Muscle layer of colon (tissue), 2 donors: ENCODE measurements at regions not wholly inside any gene's neighbourhood (a gene's known extent, or its start where the extent isn't known, plus 50 kb on each side); places are given as distances from the start of the nearest gene placed in this dataset.

Source experiments
- H3K27ac ChIP-seq: one replicate; pipeline ENCODE4 v1.7.0; 2013; ENCODE audit warnings: low read depth, mild to moderate bottlenecking, low read length, moderate library complexity
- H3K27me3 ChIP-seq, 2 donors: one replicate each; pipeline ENCODE4 v1.7.0; 2013; ENCODE audit warnings: low read length in 2 of 2, mild to moderate bottlenecking in 2 of 2; ENCODE audit not compliant: insufficient read depth in 2 of 2, control insufficient read depth in 1 of 2
- H3K36me3 ChIP-seq: one replicate; pipeline ENCODE4 v1.7.0; 2013; ENCODE audit warnings: mild to moderate bottlenecking, low read length; ENCODE audit not compliant: insufficient read depth
- H3K4me1 ChIP-seq: one replicate; pipeline ENCODE4 v1.7.0; 2013; ENCODE audit warnings: mild to moderate bottlenecking, low read length; ENCODE audit not compliant: insufficient read depth
- H3K4me3 ChIP-seq, 2 donors: one replicate each; pipeline ENCODE4 v1.7.0; 2013; ENCODE audit warnings: low read length in 2 of 2, low read depth in 1 of 2, mild to moderate bottlenecking in 1 of 2, moderate library complexity in 1 of 2
- H3K9ac ChIP-seq: one replicate; pipeline ENCODE4 v1.7.0; 2013; ENCODE audit warnings: low read length
- H3K9me3 ChIP-seq: one replicate; pipeline ENCODE4 v1.7.0; 2013; ENCODE audit warnings: mild to moderate bottlenecking, low read length
- donor health status: abdominal sarcoma.
- donor health status: Adenocarcinoma of cecum.

GRCh38 chr11:110909336-110909735 is 197.1 kb upstream of the ARHGAP20 start:
- Histone ChIP-seq H3K4me3 (no peak overlapping the region), H3K36me3 (no peaks in the 10 kb centered on the region), H3K4me1 (peaks cover 32% of the 10 kb centered on the region), H3K27me3 (no peaks in the 10 kb centered on the region), H3K9me3 (no peaks in the 10 kb centered on the region), H3K27ac (no peak overlapping the region), H3K9ac (no peak overlapping the region)

- no peak overlapping the region for H3K4me3 ChIP-seq
- no peak overlapping the region for H3K9ac ChIP-seq
- peaks cover 32% of the 10 kb centered on the region for H3K4me1 ChIP-seq
- H3K27ac ChIP-seq, result no peak overlapping the region
- no peaks in the 10 kb centered on the region for H3K36me3 ChIP-seq
- H3K27me3 ChIP-seq, result no peaks in the 10 kb centered on the region
- no peaks in the 10 kb centered on the region for H3K9me3 ChIP-seq
Observed at GRCh38 chr11:110908401-110909105, 196.3 kb upstream of the ARHGAP20 start.

DNA sequence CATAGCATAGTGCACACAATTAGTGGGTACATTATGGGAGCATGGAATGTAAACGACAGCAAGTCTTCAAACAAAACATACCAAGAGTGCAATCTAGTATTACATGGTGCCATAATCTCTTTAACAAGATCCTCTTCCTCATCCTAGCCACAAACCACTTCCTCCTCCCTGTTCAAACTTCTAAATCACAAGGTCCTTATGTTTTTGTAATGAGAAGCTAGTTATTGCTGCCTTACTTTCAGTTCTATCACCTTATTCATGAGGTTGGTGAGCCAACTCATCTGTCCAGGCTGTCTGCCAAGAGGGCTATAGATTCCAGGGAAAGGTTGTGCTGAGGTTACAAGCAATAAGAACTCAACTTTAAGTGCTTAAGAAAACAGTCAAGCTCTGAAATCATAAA is 195.4 kb upstream of the ARHGAP20 start:
- Histone ChIP-seq H3K9me3 (no peaks in the 10 kb centered on the region), H3K4me3 (no peak overlapping the region), H3K9ac (no peak overlapping the region), H3K36me3 (no peaks in the 10 kb centered on the region), H3K27ac (no peak overlapping the region), H3K27me3 (no peaks in the 10 kb centered on the region), H3K4me1 (peaks cover 32% of the 10 kb centered on the region)

DNA sequence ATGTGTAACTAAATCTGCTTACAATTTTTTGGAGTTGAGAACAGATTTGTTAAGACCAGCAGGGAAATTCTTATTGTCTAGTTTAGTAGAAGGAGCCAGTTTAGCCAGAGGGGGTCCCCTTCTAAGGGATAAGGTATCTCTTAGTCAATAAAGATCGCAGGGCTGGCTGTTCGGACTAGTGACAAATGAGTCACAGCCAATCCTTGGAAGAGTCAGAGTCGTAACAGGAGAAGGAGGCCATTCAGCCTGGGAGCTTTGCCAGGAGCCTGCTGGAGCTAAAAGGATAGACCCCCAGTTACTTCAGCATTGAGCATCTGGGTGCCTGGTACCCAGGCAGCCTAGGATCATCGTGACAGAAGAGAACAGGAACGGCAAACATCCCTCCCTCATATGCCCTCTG is 191.6 kb upstream of the ARHGAP20 start:
- peaks cover 15% of the 10 kb centered on the region for H3K4me1 ChIP-seq
- H3K36me3 ChIP-seq, result no peaks in the 10 kb centered on the region
- no peaks in the 10 kb centered on the region for H3K9me3 ChIP-seq
- H3K27ac ChIP-seq, result no peak overlapping the region
- H3K27me3 ChIP-seq, result no peaks in the 10 kb centered on the region
- no peak overlapping the region for H3K4me3 ChIP-seq
- no peak overlapping the region for H3K9ac ChIP-seq

GRCh38 chr11:110903378-110903777 is 191.1 kb upstream of the ARHGAP20 start:
- Histone ChIP-seq H3K9me3 (no peaks in the 10 kb centered on the region), H3K4me3 (no peak overlapping the region), H3K9ac (no peak overlapping the region), H3K27ac (no peak overlapping the region), H3K36me3 (no peaks in the 10 kb centered on the region), H3K27me3 (no peaks in the 10 kb centered on the region), H3K4me1 (peaks cover 10% of the 10 kb centered on the region)

- Histone ChIP-seq H3K27me3 (no peaks in the 10 kb centered on the region), H3K9ac (no peak overlapping the region), H3K27ac (no peak overlapping the region), H3K4me3 (no peak overlapping the region), H3K36me3 (no peaks in the 10 kb centered on the region), H3K9me3 (no peaks in the 10 kb centered on the region), H3K4me1 (no peaks in the 10 kb centered on the region)
Observed at GRCh38 chr11:110901441-110901840, 189.2 kb upstream of the ARHGAP20 start.

DNA sequence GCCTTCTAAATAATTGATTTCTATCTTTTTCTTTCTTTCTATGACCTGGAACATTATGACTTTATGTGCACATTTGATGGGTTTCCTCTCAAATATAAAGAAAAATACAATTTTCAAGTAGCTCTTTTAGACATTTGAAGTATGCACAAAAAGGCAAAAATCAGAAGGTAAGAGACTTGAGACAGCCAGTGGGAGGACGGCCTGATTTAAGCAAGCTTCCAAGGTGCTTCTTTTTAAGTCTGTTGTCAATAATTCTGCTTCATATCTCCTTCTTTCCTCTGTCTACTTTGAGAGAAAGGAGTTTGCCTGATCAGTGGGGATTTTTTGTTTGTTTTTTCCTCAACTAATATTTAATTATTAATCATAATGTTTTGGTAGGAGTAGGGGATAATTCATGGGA is 188.2 kb upstream of the ARHGAP20 start:
- Histone ChIP-seq H3K27ac (no peak overlapping the region), H3K36me3 (no peaks in the 10 kb centered on the region), H3K4me3 (no peak overlapping the region), H3K9me3 (no peaks in the 10 kb centered on the region), H3K4me1 (no peaks in the 10 kb centered on the region), H3K27me3 (no peaks in the 10 kb centered on the region), H3K9ac (no peak overlapping the region)

GRCh38 chr11:110897035-110897434 is 184.8 kb upstream of the ARHGAP20 start:
- H3K36me3 ChIP-seq, result no peaks in the 10 kb centered on the region
- no peaks in the 10 kb centered on the region for H3K4me1 ChIP-seq
- no peaks in the 10 kb centered on the region for H3K27me3 ChIP-seq
- no peak overlapping the region for H3K9ac ChIP-seq
- H3K27ac ChIP-seq, result no peak overlapping the region
- H3K9me3 ChIP-seq, result no peaks in the 10 kb centered on the region
- no peak overlapping the region for H3K4me3 ChIP-seq

DNA sequence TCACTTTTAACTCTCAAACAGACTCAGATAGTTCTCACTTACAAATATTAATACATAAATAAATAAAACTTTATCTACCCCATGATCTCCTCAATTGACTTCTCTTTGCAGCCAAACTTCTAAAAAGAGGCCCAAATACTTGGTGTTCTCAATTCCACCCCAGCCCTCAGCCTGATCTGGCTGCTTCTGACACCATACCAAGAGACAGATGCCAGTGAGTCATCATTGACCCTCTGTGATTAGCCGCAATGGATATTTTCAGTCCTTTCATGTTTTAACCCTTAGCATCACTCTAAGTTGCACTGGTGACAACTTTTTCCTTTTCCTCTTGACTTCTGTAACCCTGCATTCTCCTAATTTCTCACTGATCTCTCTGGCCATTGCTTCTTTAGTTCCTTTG is 184.1 kb upstream of the ARHGAP20 start:
- Histone ChIP-seq H3K4me3 (no peak overlapping the region), H3K27ac (no peak overlapping the region)

GRCh38 chr11:110894224-110894623 is 182.0 kb upstream of the ARHGAP20 start:
- H3K27me3 ChIP-seq, result no peaks in the 10 kb centered on the region
- no peak overlapping the region for H3K9ac ChIP-seq
- no peak overlapping the region for H3K4me3 ChIP-seq
- no peaks in the 10 kb centered on the region for H3K4me1 ChIP-seq
- H3K27ac ChIP-seq, result no peak overlapping the region
- no peaks in the 10 kb centered on the region for H3K9me3 ChIP-seq
- no peaks in the 10 kb centered on the region for H3K36me3 ChIP-seq

More for the DNA sequence above, 184.1 kb upstream of the ARHGAP20 start:
- no peaks in the 10 kb centered on the region for H3K9me3 ChIP-seq
- H3K4me1 ChIP-seq, result no peaks in the 10 kb centered on the region
- no peak overlapping the region for H3K9ac ChIP-seq
- H3K27me3 ChIP-seq, result no peaks in the 10 kb centered on the region
- H3K36me3 ChIP-seq, result no peaks in the 10 kb centered on the region

GRCh38 chr11:110892741-110893285 is 180.6 kb upstream of the ARHGAP20 start:
- no peak overlapping the region for H3K4me3 ChIP-seq
- no peaks in the 10 kb centered on the region for H3K9me3 ChIP-seq
- H3K27me3 ChIP-seq, result no peaks in the 10 kb centered on the region
- H3K36me3 ChIP-seq, result no peaks in the 10 kb centered on the region
- no peaks in the 10 kb centered on the region for H3K4me1 ChIP-seq
- H3K9ac ChIP-seq, result no peak overlapping the region
- H3K27ac ChIP-seq, result no peak overlapping the region

GRCh38 chr11:110891411-110891810 is 179.2 kb upstream of the ARHGAP20 start:
- Histone ChIP-seq H3K36me3 (no peaks in the 10 kb centered on the region), H3K4me1 (no peaks in the 10 kb centered on the region), H3K27me3 (no peaks in the 10 kb centered on the region), H3K9me3 (no peaks in the 10 kb centered on the region), H3K4me3 (no peak overlapping the region), H3K27ac (no peak overlapping the region), H3K9ac (no peak overlapping the region)
